H9 (cell line): ENCODE measurements at regions not wholly inside any gene's neighbourhood (a gene's known extent, or its start where the extent isn't known, plus 50 kb on each side); places are given as distances from the start of the nearest gene placed in this dataset.

ENCODE experiments used
- DNase-seq: peaks from one replicate; pipeline ENCODE4 v3.0.0-alpha.2; 2017
- H2AFZ ChIP-seq: one replicate; pipeline ENCODE4 v1.6.1; 2013; ENCODE audit warnings: mild to moderate bottlenecking, low read length, control low read depth, moderate library complexity
- H2AK5ac ChIP-seq: 2 replicates; pipeline ENCODE4 v1.6.1; 2013; ENCODE audit warnings: low read length, control low read depth, mixed read lengths; ENCODE audit not compliant: insufficient read length
- H2BK120ac ChIP-seq: one replicate; pipeline ENCODE4 v1.6.1; 2013; ENCODE audit warnings: low read depth, mild to moderate bottlenecking, low read length, control low read depth, inconsistent platforms; ENCODE audit not compliant: poor library complexity, severe bottlenecking
- H2BK12ac ChIP-seq: 2 replicates; pipeline ENCODE4 v1.6.1; 2013; ENCODE audit warnings: low read length, control low read depth, mixed read lengths, low read depth; ENCODE audit not compliant: insufficient read length
- H2BK15ac ChIP-seq: 2 replicates; pipeline ENCODE4 v1.6.1; 2013; ENCODE audit warnings: low read depth, low read length, control low read depth
- H2BK20ac ChIP-seq: one replicate; pipeline ENCODE4 v1.6.1; 2013; ENCODE audit warnings: low read depth, mild to moderate bottlenecking, low read length, control low read depth, inconsistent platforms; ENCODE audit not compliant: poor library complexity, severe bottlenecking
- H2BK5ac ChIP-seq: 2 replicates; pipeline ENCODE4 v1.6.1; 2013; ENCODE audit warnings: low read length, control low read depth, mixed read lengths; ENCODE audit not compliant: insufficient read length
- H3K14ac ChIP-seq: 2 replicates; pipeline ENCODE4 v1.6.1; 2013; ENCODE audit warnings: low read length, control low read depth; ENCODE audit not compliant: insufficient read depth
- H3K18ac ChIP-seq: 2 replicates; pipeline ENCODE4 v1.6.1; 2013; ENCODE audit warnings: low read depth, mild to moderate bottlenecking, mixed read lengths, low read length, control low read depth; ENCODE audit not compliant: insufficient read length
- H3K23ac ChIP-seq: 2 replicates; pipeline ENCODE4 v1.6.1; 2013; ENCODE audit warnings: low read length, control low read depth, mixed read lengths, low read depth; ENCODE audit not compliant: insufficient read length
- H3K23me2 ChIP-seq: 2 replicates; pipeline ENCODE4 v1.6.1; 2013; ENCODE audit warnings: low read depth, mild to moderate bottlenecking, mixed read lengths, low read length, control low read depth; ENCODE audit not compliant: insufficient read length, poor library complexity, severe bottlenecking
- H3K27ac ChIP-seq: 2 replicates; pipeline ENCODE4 v1.5.1; 2013; ENCODE audit warnings: low read length, control low read depth, mixed read lengths, low read depth; ENCODE audit not compliant: insufficient read length
- H3K27me3 ChIP-seq: 2 replicates; pipeline ENCODE4 v1.6.1; 2013; ENCODE audit warnings: low read length, control low read depth, inconsistent platforms; ENCODE audit not compliant: insufficient read depth
- H3K4ac ChIP-seq: 2 replicates; pipeline ENCODE4 v1.6.1; 2013; ENCODE audit warnings: low read depth, mild to moderate bottlenecking, control low read depth, inconsistent platforms, low read length, moderate library complexity
- H3K4me1 ChIP-seq: 2 replicates; pipeline ENCODE4 v1.6.1; 2013; ENCODE audit warnings: low read length, control low read depth, inconsistent platforms; ENCODE audit not compliant: insufficient read depth
- H3K4me2 ChIP-seq: 2 replicates; pipeline ENCODE4 v1.6.1; 2013; ENCODE audit warnings: low read length, control low read depth, mixed read lengths; ENCODE audit not compliant: insufficient read length, insufficient read depth
- H3K56ac ChIP-seq: 2 replicates; pipeline ENCODE4 v1.6.1; 2013; ENCODE audit warnings: low read depth, mild to moderate bottlenecking, mixed read lengths, low read length, control low read depth; ENCODE audit not compliant: insufficient read length
- H3K79me1 ChIP-seq: 2 replicates; pipeline ENCODE4 v1.6.1; 2013; ENCODE audit warnings: low read depth, mild to moderate bottlenecking, moderate library complexity, low read length, control low read depth, inconsistent platforms; ENCODE audit not compliant: insufficient read depth, poor library complexity, severe bottlenecking
- H3K79me2 ChIP-seq: 2 replicates; pipeline ENCODE4 v1.6.1; 2013; ENCODE audit warnings: low read length, control low read depth, inconsistent platforms; ENCODE audit not compliant: insufficient read depth
- H3K9ac ChIP-seq: 2 replicates; pipeline ENCODE4 v1.6.1; 2013; ENCODE audit warnings: low read length, control low read depth, mixed read lengths; ENCODE audit not compliant: insufficient read length; ENCODE audit errors: extremely low read depth
- H3K9me3 ChIP-seq: one replicate; pipeline ENCODE4 v1.6.1; 2013; ENCODE audit warnings: low read depth, low read length, inconsistent platforms; ENCODE audit not compliant: control insufficient read depth
- H3T11ph ChIP-seq: one replicate; pipeline ENCODE4 v1.6.1; 2013; ENCODE audit warnings: mild to moderate bottlenecking, low read length, control low read depth, inconsistent platforms
- H4K20me1 ChIP-seq: one replicate; pipeline ENCODE4 v1.6.1; 2013; ENCODE audit not compliant: control insufficient read depth, insufficient read length, insufficient read depth
- H4K5ac ChIP-seq: 2 replicates; pipeline ENCODE4 v1.6.1; 2013; ENCODE audit warnings: low read depth, mild to moderate bottlenecking, mixed read lengths, low read length, control low read depth; ENCODE audit not compliant: insufficient read length
- H4K8ac ChIP-seq: replicated peaks from 2 replicates; pipeline ENCODE4 v1.6.1; 2013; ENCODE audit warnings: low read length, control low read depth, mixed read lengths, low read depth; ENCODE audit not compliant: insufficient read length
- H4K91ac ChIP-seq: 2 replicates; pipeline ENCODE4 v1.6.1; 2013; ENCODE audit warnings: low read depth, mild to moderate bottlenecking, moderate library complexity, mixed read lengths, low read length, control low read depth; ENCODE audit not compliant: insufficient read length
- H3K27ac Mint-ChIP-seq, 3 experiments: 2 replicates in 2 of 3; 3 replicates in 1 of 3; pipeline ENCODE4 v1.8.0; 2020 to 2021; ENCODE audit warnings: mixed read lengths in 3 of 3, mild to moderate bottlenecking in 1 of 3, moderate library complexity in 1 of 3
- H3K27me3 Mint-ChIP-seq: 2 replicates; pipeline ENCODE4 v1.8.0; 2021; ENCODE audit warnings: low read depth, mild to moderate bottlenecking, moderate library complexity, mixed read lengths
- H3K36me3 Mint-ChIP-seq, 3 experiments: 2 replicates in 2 of 3; 3 replicates in 1 of 3; pipeline ENCODE4 v1.8.0; 2020 to 2021; ENCODE audit warnings: low read depth in 3 of 3, mixed read lengths in 3 of 3; ENCODE audit not compliant: insufficient read depth in 1 of 3
- H3K4me1 Mint-ChIP-seq, 2 experiments: 2 replicates each; pipeline ENCODE4 v1.8.0; 2020; ENCODE audit warnings: mixed read lengths in 2 of 2
- H3K4me3 Mint-ChIP-seq, 2 experiments: 2 replicates in 1 of 2; 3 replicates in 1 of 2; pipeline ENCODE4 v1.8.0; 2020 to 2021; ENCODE audit warnings: mild to moderate bottlenecking in 2 of 2, mixed read lengths in 2 of 2, moderate library complexity in 1 of 2
- H3K9me3 Mint-ChIP-seq, 2 experiments: 2 replicates in 1 of 2; 3 replicates in 1 of 2; pipeline ENCODE4 v1.8.0; 2020; ENCODE audit warnings: mild to moderate bottlenecking in 2 of 2, mixed read lengths in 2 of 2, moderate library complexity in 1 of 2
- WGBS: extraction: QIAGEN DNeasy Blood & Tissue Kit; methylation state at CpG from one replicate; pipeline ENCODE4 v1.1.7; 2013; ENCODE audit warnings: missing lambda C conversion rate, low lambda C conversion rate, mixed read lengths; ENCODE audit not compliant: insufficient read length; ENCODE audit errors: extremely low coverage; 5-methylcytosine and 5-hydroxymethylcytosine counted together
- TF ChIP-seq, protein P1 (sequence below): fragments of 200-600 bp; sonication (generic); conservative IDR thresholded peaks from 3 replicates; pipeline ENCODE4 v1.8.0; 2021; ENCODE audit warnings: antibody characterized with exemption, mild to moderate bottlenecking

DNA sequence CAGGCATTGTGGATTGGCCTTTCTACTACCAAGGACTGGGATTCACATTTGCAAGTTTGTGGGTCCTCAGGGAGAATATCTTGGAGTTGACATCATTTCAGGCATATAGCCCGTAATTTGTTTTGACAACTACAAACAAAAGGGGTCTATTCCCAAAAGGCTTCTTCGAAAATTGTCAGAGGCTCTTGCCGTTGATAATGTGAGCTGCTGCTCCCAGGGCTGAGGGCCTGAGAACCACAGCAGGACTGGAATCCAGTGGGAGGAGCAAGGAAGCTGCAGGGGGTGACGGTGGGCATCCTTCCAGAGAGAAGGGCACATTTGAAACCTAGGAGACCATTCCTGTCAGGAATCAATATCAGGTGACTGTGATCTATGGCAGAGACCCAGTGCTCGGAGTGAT, 761.6 kb upstream of the RBFOX1 start:
- H3K4me1 Mint-ChIP-seq = peaks cover 21 to 24% of the 10 kb centered on the region in 2 experiments
- Histone ChIP-seq H3K27me3 (no peaks in the 10 kb centered on the region; the same call in 1 of the 2 replicates), H2AFZ (no peak overlapping the region), H4K8ac (no peak overlapping the region), H2BK20ac (no peak overlapping the region), H3T11ph (no peak overlapping the region), H2AK5ac (no peak overlapping the region), H2BK5ac (no peak overlapping the region), H4K20me1 (no peaks in the 10 kb centered on the region), H3K9ac (no peak overlapping the region), H3K27ac (no peak overlapping the region), H4K91ac (no peak overlapping the region), H2BK120ac (no peak overlapping the region), H2BK15ac (no peak overlapping the region), H2BK12ac (no peak overlapping the region), H3K14ac (no peak overlapping the region), H3K23ac (no peak overlapping the region), H3K79me2 (no peaks in the 10 kb centered on the region), H3K4me1 (no peaks in the 10 kb centered on the region), H3K4ac (no peak overlapping the region), H3K56ac (no peak overlapping the region), H4K5ac (no peak overlapping the region), H3K18ac (no peak overlapping the region), H3K79me1 (no peaks in the 10 kb centered on the region), H3K9me3 (no peaks in the 10 kb centered on the region), H3K4me2 (no peak overlapping the region), H3K23me2 (no peaks in the 10 kb centered on the region)
- no CpG with 5 or more reads among the region's 5 CpGs for WGBS
- no peaks in the 10 kb centered on the region for H3K36me3 Mint-ChIP-seq
- H3K4me3 Mint-ChIP-seq = no peak overlapping the region
- peaks cover 11% of the 10 kb centered on the region for H3K27me3 Mint-ChIP-seq
- TF ChIP-seq, protein P1, sequence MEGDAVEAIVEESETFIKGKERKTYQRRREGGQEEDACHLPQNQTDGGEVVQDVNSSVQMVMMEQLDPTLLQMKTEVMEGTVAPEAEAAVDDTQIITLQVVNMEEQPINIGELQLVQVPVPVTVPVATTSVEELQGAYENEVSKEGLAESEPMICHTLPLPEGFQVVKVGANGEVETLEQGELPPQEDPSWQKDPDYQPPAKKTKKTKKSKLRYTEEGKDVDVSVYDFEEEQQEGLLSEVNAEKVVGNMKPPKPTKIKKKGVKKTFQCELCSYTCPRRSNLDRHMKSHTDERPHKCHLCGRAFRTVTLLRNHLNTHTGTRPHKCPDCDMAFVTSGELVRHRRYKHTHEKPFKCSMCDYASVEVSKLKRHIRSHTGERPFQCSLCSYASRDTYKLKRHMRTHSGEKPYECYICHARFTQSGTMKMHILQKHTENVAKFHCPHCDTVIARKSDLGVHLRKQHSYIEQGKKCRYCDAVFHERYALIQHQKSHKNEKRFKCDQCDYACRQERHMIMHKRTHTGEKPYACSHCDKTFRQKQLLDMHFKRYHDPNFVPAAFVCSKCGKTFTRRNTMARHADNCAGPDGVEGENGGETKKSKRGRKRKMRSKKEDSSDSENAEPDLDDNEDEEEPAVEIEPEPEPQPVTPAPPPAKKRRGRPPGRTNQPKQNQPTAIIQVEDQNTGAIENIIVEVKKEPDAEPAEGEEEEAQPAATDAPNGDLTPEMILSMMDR = no peak
- H3K9me3 Mint-ChIP-seq = no peaks in the 10 kb centered on the region
- peak; percentile 49 for DNase-seq
- H3K27ac Mint-ChIP-seq = peak overlapping the region in 1 of 3 experiments; percentile 40; a peak in 3 of 7 replicates
